ENCODE measurements at regions not wholly inside any gene's neighbourhood (a gene's known extent, or its start where the extent isn't known, plus 50 kb on each side); places are given as distances from the start of the nearest gene placed in this dataset.

DNA sequence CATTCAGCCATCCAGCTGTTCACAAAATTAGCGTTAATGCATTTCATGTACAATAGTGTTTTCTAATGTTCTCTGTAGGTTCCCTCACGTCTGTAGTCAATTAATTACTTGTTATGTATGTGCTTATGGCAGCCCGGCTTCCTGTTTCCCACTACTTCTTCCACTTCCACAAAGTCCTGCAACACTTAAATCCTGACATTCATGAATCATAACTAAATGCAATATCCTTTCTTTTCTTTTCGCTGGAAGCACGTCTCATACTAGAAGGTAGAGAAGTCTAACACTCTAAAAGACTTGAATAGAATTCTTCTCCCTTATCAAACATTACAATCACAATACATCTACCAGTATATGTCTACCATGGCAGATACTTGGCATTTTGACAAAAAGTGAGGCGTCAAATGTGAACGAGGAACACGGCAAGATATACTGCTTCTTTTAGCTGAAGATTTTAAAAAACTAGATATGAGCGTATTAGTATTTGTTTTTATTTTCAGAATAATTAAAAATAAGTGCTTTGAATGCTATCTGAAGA is 239.0 kb upstream of the DIAPH2 start:
- Histone ChIP-seq H3K9me3 (ENCODE audit: low read length) (no peaks in the 10 kb centered on the region), H3K36me3 (replicated peaks in 1 of 2; ENCODE audit: control insufficient read depth in 1 of 2, insufficient read depth in 2 of 2, low read length in 2 of 2) (no peaks in the 10 kb centered on the region), H4K20me1 (ENCODE audit: insufficient read depth, low read length) (no peaks in the 10 kb centered on the region), H3K4me2 (ENCODE audit: low read depth, low read length) (no peak overlapping the region), H3K4me3 (replicated peaks in 1 of 3; ENCODE audit: insufficient read depth in 1 of 3, low read depth in 2 of 3, low read length in 3 of 3) (no peak overlapping the region), H3K27me3 (ENCODE audit: control insufficient read depth in 1 of 2, insufficient read depth in 2 of 2, low read length in 2 of 2) (no peaks in the 10 kb centered on the region), H3K9ac (ENCODE audit: insufficient read depth, low read depth, low read length) (no peak overlapping the region), H3K4me1 (ENCODE audit: insufficient read depth, low read length) (no peaks in the 10 kb centered on the region), H3K27ac (ENCODE audit: extremely low read length, insufficient read depth, low read length) (no peak overlapping the region), H3K79me2 (ENCODE audit: insufficient read depth, low read length) (no peaks in the 10 kb centered on the region), H2AFZ (ENCODE audit: low read length) (no peak overlapping the region)
- FAIRE-seq (no peak), ATAC-seq (no peak), DNase-seq (ENCODE audit: low spot score) (no peak)
- ChIA-PET POLR2A (no interaction called here), CTCF (ENCODE audit: low intra/inter-chr PET ratio, low total read pairs) (no interaction called here)
- BruUV-seq (replicated peaks), result no TSS peak
- in situ Hi-C loops (cut with HindIII; ENCODE audit: extremely low pct_ligation_motif_present, low pct_unique_long_range_greater_than_20kb) (no loop called here), intact Hi-C loops (cut with micrococcal nuclease; ENCODE audit: unreplicated experiment) (no loop called here)
- TF ChIP-seq ZNF773 (CRISPR knock-in tag; IDR thresholded peaks at IDR 0.05; ENCODE audit: borderline replicate concordance) (no peak), ZSCAN22 (CRISPR knock-in tag; IDR thresholded peaks at IDR 0.05) (no peak)
- 29% methylated on average over 9 of the region's 9 CpGs for WGBS (ENCODE audit: low lambda C conversion rate)

DNA sequence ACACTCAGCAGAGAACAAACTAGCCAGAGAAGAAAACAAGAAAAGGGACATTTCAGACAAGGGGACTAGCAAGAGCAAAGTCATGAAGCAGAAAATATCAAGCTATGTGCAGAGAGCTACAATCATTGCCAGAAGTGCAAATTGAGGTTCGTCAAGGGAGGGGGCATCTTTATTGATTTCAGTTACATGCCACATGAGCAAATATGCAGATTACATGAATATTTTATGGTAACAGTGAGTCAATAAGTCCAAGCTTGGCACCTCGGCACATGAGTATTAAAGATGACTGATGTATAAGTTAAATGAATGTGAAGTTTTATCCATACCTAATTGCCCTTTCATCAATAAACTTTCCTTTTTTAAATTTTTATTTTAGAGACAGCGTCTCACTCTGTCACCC is 238.1 kb upstream of the DIAPH2 start:
- FAIRE-seq (no peak), DNase-seq (ENCODE audit: low spot score) (no peak), ATAC-seq (no peak)
- no peak overlapping the region for H3K9ac ChIP-seq (ENCODE audit: insufficient read depth, low read depth, low read length)
- no peaks in the 10 kb centered on the region for H3K36me3 ChIP-seq (replicated peaks in 1 of 2; ENCODE audit: control insufficient read depth in 1 of 2, insufficient read depth in 2 of 2, low read length in 2 of 2)
- intact Hi-C loops (cut with micrococcal nuclease; ENCODE audit: unreplicated experiment), result no loop called here
- H2AFZ ChIP-seq (ENCODE audit: low read length), result no peak overlapping the region
- H3K27ac ChIP-seq (ENCODE audit: extremely low read length, insufficient read depth, low read length), result no peak overlapping the region
- no peaks in the 10 kb centered on the region for H3K4me1 ChIP-seq (ENCODE audit: insufficient read depth, low read length)
- no peak overlapping the region for H3K4me3 ChIP-seq (replicated peaks in 1 of 3; ENCODE audit: insufficient read depth in 1 of 3, low read depth in 2 of 3, low read length in 3 of 3)
- POLR2A ChIA-PET, result no interaction called here
- no TSS peak for BruUV-seq (replicated peaks)
- no peak overlapping the region for H3K4me2 ChIP-seq (ENCODE audit: low read depth, low read length)
- in situ Hi-C loops (cut with HindIII; ENCODE audit: extremely low pct_ligation_motif_present, low pct_unique_long_range_greater_than_20kb), result no loop called here
- H3K27me3 ChIP-seq (ENCODE audit: control insufficient read depth in 1 of 2, insufficient read depth in 2 of 2, low read length in 2 of 2), result no peaks in the 10 kb centered on the region
- H3K9me3 ChIP-seq (ENCODE audit: low read length), result no peaks in the 10 kb centered on the region
- CTCF ChIA-PET (ENCODE audit: low intra/inter-chr PET ratio, low total read pairs), result no interaction called here
- H4K20me1 ChIP-seq (ENCODE audit: insufficient read depth, low read length), result no peaks in the 10 kb centered on the region
- WGBS (ENCODE audit: low lambda C conversion rate), result 56% methylated on average over 3 of the region's 3 CpGs
- no peaks in the 10 kb centered on the region for H3K79me2 ChIP-seq (ENCODE audit: insufficient read depth, low read length)
- TF ChIP-seq CREB1 (IDR thresholded peaks at IDR 0.05), result no peak
- no peak for TF ChIP-seq CREB1 (CRISPR knock-in tag; IDR thresholded peaks at IDR 0.05)
- TF ChIP-seq ZNF841 (CRISPR knock-in tag; IDR thresholded peaks at IDR 0.05; ENCODE audit: borderline replicate concordance), result no peak
- TF ChIP-seq ZNF75D (CRISPR knock-in tag; IDR thresholded peaks at IDR 0.05; ENCODE audit: borderline replicate concordance), result no peak
- TF ChIP-seq, protein P1, sequence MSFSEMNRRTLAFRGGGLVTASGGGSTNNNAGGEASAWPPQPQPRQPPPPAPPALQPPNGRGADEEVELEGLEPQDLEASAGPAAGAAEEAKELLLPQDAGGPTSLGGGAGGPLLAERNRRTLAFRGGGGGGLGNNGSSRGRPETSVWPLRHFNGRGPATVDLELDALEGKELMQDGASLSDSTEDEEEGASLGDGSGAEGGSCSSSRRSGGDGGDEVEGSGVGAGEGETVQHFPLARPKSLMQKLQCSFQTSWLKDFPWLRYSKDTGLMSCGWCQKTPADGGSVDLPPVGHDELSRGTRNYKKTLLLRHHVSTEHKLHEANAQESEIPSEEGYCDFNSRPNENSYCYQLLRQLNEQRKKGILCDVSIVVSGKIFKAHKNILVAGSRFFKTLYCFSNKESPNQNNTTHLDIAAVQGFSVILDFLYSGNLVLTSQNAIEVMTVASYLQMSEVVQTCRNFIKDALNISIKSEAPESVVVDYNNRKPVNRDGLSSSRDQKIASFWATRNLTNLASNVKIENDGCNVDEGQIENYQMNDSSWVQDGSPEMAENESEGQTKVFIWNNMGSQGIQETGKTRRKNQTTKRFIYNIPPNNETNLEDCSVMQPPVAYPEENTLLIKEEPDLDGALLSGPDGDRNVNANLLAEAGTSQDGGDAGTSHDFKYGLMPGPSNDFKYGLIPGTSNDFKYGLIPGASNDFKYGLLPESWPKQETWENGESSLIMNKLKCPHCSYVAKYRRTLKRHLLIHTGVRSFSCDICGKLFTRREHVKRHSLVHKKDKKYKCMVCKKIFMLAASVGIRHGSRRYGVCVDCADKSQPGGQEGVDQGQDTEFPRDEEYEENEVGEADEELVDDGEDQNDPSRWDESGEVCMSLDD (CRISPR knock-in tag; IDR thresholded peaks at IDR 0.05; ENCODE audit: borderline replicate concordance), result no peak
- TF ChIP-seq, protein P2, sequence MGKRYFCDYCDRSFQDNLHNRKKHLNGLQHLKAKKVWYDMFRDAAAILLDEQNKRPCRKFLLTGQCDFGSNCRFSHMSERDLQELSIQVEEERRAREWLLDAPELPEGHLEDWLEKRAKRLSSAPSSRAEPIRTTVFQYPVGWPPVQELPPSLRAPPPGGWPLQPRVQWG (CRISPR knock-in tag; IDR thresholded peaks at IDR 0.05; ENCODE audit: borderline replicate concordance, low read depth), result no peak
- no peak for TF ChIP-seq MYNN (CRISPR knock-in tag; IDR thresholded peaks at IDR 0.05; ENCODE audit: low read depth)
- no peak for TF ChIP-seq ZNF329 (CRISPR knock-in tag; IDR thresholded peaks at IDR 0.05; ENCODE audit: low read depth)
- no peak for TF ChIP-seq ZNF335 (CRISPR knock-in tag; IDR thresholded peaks at IDR 0.05)
- TF ChIP-seq ZFP1 (CRISPR knock-in tag; IDR thresholded peaks at IDR 0.05), result no peak
- TF ChIP-seq, protein P3, sequence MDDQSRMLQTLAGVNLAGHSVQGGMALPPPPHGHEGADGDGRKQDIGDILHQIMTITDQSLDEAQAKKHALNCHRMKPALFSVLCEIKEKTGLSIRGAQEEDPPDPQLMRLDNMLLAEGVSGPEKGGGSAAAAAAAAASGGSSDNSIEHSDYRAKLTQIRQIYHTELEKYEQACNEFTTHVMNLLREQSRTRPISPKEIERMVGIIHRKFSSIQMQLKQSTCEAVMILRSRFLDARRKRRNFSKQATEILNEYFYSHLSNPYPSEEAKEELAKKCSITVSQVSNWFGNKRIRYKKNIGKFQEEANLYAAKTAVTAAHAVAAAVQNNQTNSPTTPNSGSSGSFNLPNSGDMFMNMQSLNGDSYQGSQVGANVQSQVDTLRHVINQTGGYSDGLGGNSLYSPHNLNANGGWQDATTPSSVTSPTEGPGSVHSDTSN (CRISPR knock-in tag; IDR thresholded peaks at IDR 0.05; ENCODE audit: borderline replicate concordance), result no peak
- no peak for TF ChIP-seq FLYWCH1 (CRISPR knock-in tag; IDR thresholded peaks at IDR 0.05)
- no peak for TF ChIP-seq NFKB2 (CRISPR knock-in tag; IDR thresholded peaks at IDR 0.05; ENCODE audit: borderline replicate concordance)
- TF ChIP-seq, protein P4, sequence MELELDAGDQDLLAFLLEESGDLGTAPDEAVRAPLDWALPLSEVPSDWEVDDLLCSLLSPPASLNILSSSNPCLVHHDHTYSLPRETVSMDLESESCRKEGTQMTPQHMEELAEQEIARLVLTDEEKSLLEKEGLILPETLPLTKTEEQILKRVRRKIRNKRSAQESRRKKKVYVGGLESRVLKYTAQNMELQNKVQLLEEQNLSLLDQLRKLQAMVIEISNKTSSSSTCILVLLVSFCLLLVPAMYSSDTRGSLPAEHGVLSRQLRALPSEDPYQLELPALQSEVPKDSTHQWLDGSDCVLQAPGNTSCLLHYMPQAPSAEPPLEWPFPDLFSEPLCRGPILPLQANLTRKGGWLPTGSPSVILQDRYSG (CRISPR knock-in tag; IDR thresholded peaks at IDR 0.05), result no peak
